B cell (primary cell): ENCODE measurements at regions not wholly inside any gene's neighbourhood (a gene's known extent, or its start where the extent isn't known, plus 50 kb on each side); places are given as distances from the start of the nearest gene placed in this dataset.

ENCODE experiments used
- ATAC-seq: fragments of 200-7000 bp; cut with Tn5 transposase; one replicate; pipeline ENCODE4 v1.10.0; 2021; ENCODE audit warnings: low read depth, mild to moderate bottlenecking, moderate number of reproducible peaks, moderate library complexity
- CTCF ChIA-PET: fragments of 350-600 bp; sonication (Branson Sonifier 250); formaldehyde crosslinking; loops from one replicate; lab custom pipeline; 2021; ENCODE audit warnings: antibody characterized with exemption, inconsistent platforms; lab: Charles Lee
- POLR2A ChIA-PET: fragments of 350-600 bp; sonication (Branson Sonifier 250); formaldehyde crosslinking; loops from one replicate; lab custom pipeline; 2021; ENCODE audit warnings: antibody characterized with exemption; lab: Charles Lee
- DNase-seq: peaks from one replicate; pipeline ENCODE4 v3.0.0; 2013
- H2AFZ ChIP-seq: 2 replicates; pipeline ENCODE4 v1.6.1; 2012; ENCODE audit warnings: mild to moderate bottlenecking, low read depth, low read length; ENCODE audit not compliant: insufficient read depth, poor library complexity, severe bottlenecking
- H3K27ac ChIP-seq, 2 donors: 1 replicate in 1 of 2; 2 replicates in 1 of 2; pipeline ENCODE4 v1.5.1; 2012 to 2013; ENCODE audit warnings: low read length in 2 of 2, mild to moderate bottlenecking in 2 of 2, moderate library complexity in 1 of 2
- H3K27me3 ChIP-seq, 4 experiments: fragments of 200-600 bp in 1 of 4; sonication (generic) in 1 of 4; replicated peaks in 1 of 4; 1 replicate in 2 of 4; 2 replicates in 2 of 4; pipeline versions ENCODE4 v1.6.1 to v1.7.0; 2013 to 2016; ENCODE audit warnings: low read length in 3 of 4, mild to moderate bottlenecking in 2 of 4, mixed read lengths in 1 of 4, moderate library complexity in 1 of 4; ENCODE audit not compliant: insufficient read depth in 4 of 4, control insufficient read depth in 3 of 4; ENCODE audit errors: control extremely low read depth in 1 of 4
- H3K36me3 ChIP-seq, 2 experiments: replicated peaks in 1 of 2; 1 replicate in 1 of 2; 2 replicates in 1 of 2; pipeline versions ENCODE4 v1.6.1 to v1.7.1; 2013; ENCODE audit warnings: low read length in 1 of 2; ENCODE audit not compliant: insufficient read depth in 2 of 2, control insufficient read depth in 1 of 2; ENCODE audit errors: control extremely low read depth in 1 of 2, extremely low read depth in 1 of 2
- H3K4me1 ChIP-seq, 2 donors: fragments of 200-600 bp in 1 of 2; sonication (generic) in 1 of 2; 1 replicate in 1 of 2; 2 replicates in 1 of 2; pipeline versions ENCODE4 v1.5.1 to v1.6.1; 2013 to 2017; ENCODE audit warnings: low read length in 2 of 2; ENCODE audit not compliant: control insufficient read depth in 2 of 2, insufficient read depth in 2 of 2
- H3K4me2 ChIP-seq: replicated peaks from 2 replicates; pipeline ENCODE3; 2012; ENCODE audit warnings: mild to moderate bottlenecking, low read depth, low read length; ENCODE audit not compliant: poor library complexity, severe bottlenecking
- H3K4me3 ChIP-seq, 5 experiments: fragments of 200-600 bp in 1 of 5; sonication (generic) in 1 of 5; 1 replicate in 3 of 5; 2 replicates in 2 of 5; pipeline versions ENCODE4 v1.5.1 to v1.7.0; 2011 to 2016; ENCODE audit warnings: low read length in 4 of 5, mild to moderate bottlenecking in 4 of 5, low read depth in 2 of 5, control low read depth in 1 of 5, moderate library complexity in 1 of 5; ENCODE audit not compliant: insufficient read depth in 1 of 5; ENCODE audit errors: control extremely low read depth in 1 of 5, extremely low read depth in 1 of 5
- H3K79me2 ChIP-seq: fragments of 200-600 bp; sonication (generic); one replicate; pipeline ENCODE4 v1.6.0; 2016; ENCODE audit warnings: low read length; ENCODE audit not compliant: control insufficient read depth, insufficient read depth
- H3K9ac ChIP-seq: fragments of 200-600 bp; sonication (generic); 2 replicates; pipeline ENCODE4 v1.6.1; 2017; ENCODE audit warnings: mild to moderate bottlenecking, low read length, moderate library complexity
- H3K9me3 ChIP-seq, 3 donors: one replicate each; pipeline versions ENCODE4 v1.6.1 to v1.7.1; 2013; ENCODE audit warnings: low read length in 2 of 3; ENCODE audit not compliant: control insufficient read depth in 2 of 3, insufficient read depth in 1 of 3; ENCODE audit errors: control extremely low read depth in 1 of 3
- H4K20me1 ChIP-seq: 2 replicates; pipeline ENCODE4 v1.6.0; 2012; ENCODE audit warnings: mild to moderate bottlenecking, low read length; ENCODE audit not compliant: insufficient read depth, control insufficient read depth, poor library complexity, severe bottlenecking
- H3K27ac Mint-ChIP-seq: one replicate; pipeline ENCODE4 v1.8.0; 2021; ENCODE audit warnings: mixed read lengths
- H3K27me3 Mint-ChIP-seq: one replicate; pipeline ENCODE4 v1.8.0; 2021; ENCODE audit warnings: mixed read lengths
- H3K4me1 Mint-ChIP-seq: one replicate; pipeline ENCODE4 v1.8.0; 2021; ENCODE audit warnings: mixed read lengths
- H3K4me3 Mint-ChIP-seq: one replicate; pipeline ENCODE4 v1.8.0; 2021; ENCODE audit warnings: mixed read lengths
- H3K9me3 Mint-ChIP-seq: one replicate; pipeline ENCODE4 v1.8.0; 2022; ENCODE audit warnings: mixed read lengths; ENCODE audit not compliant: insufficient read depth
- CTCF ChIP-seq: fragments of 200-600 bp; IDR thresholded peaks from one replicate; pipeline ENCODE4 v1.8.0; 2022; ENCODE audit warnings: antibody characterized with exemption, mild to moderate bottlenecking
- EZH2 ChIP-seq: IDR thresholded peaks from 2 replicates; pipeline ENCODE4 v1.6.1; 2012; ENCODE audit warnings: borderline replicate concordance, low read depth, mild to moderate bottlenecking, moderate library complexity, low read length; ENCODE audit not compliant: insufficient read depth, poor library complexity, severe bottlenecking
- WGBS: methylation state at CpG from one replicate; pipeline ENCODE4 v1.1.5; 2013; ENCODE audit warnings: missing lambda C conversion rate; ENCODE audit not compliant: insufficient coverage; 5-methylcytosine and 5-hydroxymethylcytosine counted together
- intact Hi-C: fragments of 100-400 bp; cut with micrococcal nuclease; formaldehyde crosslinking; loops from one replicate; pipeline ENCODE4 v1.10.0; 2022

GRCh38 chr14:86796221-86797074 lies 1196.5 kb downstream of the GALC start:
- Mint-ChIP-seq H3K4me3 (no peak overlapping the region), H3K4me1 (no peaks in the 10 kb centered on the region), H3K27me3 (no peaks in the 10 kb centered on the region), H3K27ac (no peak overlapping the region), H3K9me3 (no peaks in the 10 kb centered on the region)
- no peak overlapping the region for H3K4me2 ChIP-seq
- no peak overlapping the region for H3K4me3 ChIP-seq
- DNase-seq (no peak), ATAC-seq (no peak)
- H3K27ac ChIP-seq: no peak overlapping the region
- peaks cover 0 to 7% (median 0%) of the 10 kb centered on the region in 3 donors for H3K9me3 ChIP-seq
- intact Hi-C loops: no loop called here
- H4K20me1 ChIP-seq: no peaks in the 10 kb centered on the region
- no peak overlapping the region for H2AFZ ChIP-seq
- WGBS: 78% methylated on average over 3 of the region's 6 CpGs
- H3K79me2 ChIP-seq: no peaks in the 10 kb centered on the region
- ChIA-PET CTCF (no interaction called here), POLR2A (no interaction called here)
- no peaks in the 10 kb centered on the region for H3K4me1 ChIP-seq
- no peaks in the 10 kb centered on the region for H3K27me3 ChIP-seq
- no peak overlapping the region for H3K9ac ChIP-seq
- no peaks in the 10 kb centered on the region for H3K36me3 ChIP-seq
- TF ChIP-seq CTCF (no peak), EZH2 (no peak)

DNA sequence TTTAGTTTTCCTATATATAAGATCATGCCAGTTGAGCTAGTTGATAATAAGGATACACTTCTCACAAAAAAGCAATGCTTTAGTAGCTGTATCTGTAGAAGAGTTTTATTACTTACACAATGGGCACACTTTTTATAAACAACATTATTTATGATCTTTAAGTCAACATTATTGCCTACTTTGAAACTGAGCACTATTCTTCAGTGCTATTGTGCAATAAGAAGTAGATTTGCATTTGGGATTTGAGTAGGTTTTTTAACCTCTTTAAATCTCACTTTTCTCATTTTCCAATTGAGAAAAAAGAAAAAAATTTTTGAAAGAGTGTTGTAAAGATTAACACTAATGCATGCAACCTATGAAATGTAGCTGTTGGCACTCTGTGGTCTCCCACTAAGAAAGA lies 1198.3 kb downstream of the GALC start:
- H3K4me1 ChIP-seq: no peaks in the 10 kb centered on the region
- H3K4me2 ChIP-seq: no peak overlapping the region
- H3K79me2 ChIP-seq: no peaks in the 10 kb centered on the region
- POLR2A ChIA-PET: no interaction called here
- Mint-ChIP-seq H3K27ac (no peak overlapping the region), H3K4me3 (no peak overlapping the region), H3K4me1 (no peaks in the 10 kb centered on the region), H3K9me3 (peaks cover 2% of the 10 kb centered on the region), H3K27me3 (no peaks in the 10 kb centered on the region)
- H2AFZ ChIP-seq: no peak overlapping the region
- DNase-seq (no peak), ATAC-seq (no peak)
- CTCF ChIA-PET: no interaction called here
- H3K27ac ChIP-seq: no peak overlapping the region
- no peaks in the 10 kb centered on the region for H4K20me1 ChIP-seq
- intact Hi-C loops: no loop called here
- no peaks in the 10 kb centered on the region for H3K36me3 ChIP-seq
- H3K9me3 ChIP-seq: peaks cover 0 to 7% (median 0%) of the 10 kb centered on the region in 3 donors
- H3K9ac ChIP-seq: no peak overlapping the region
- TF ChIP-seq CTCF (no peak), EZH2 (no peak)
- no peaks in the 10 kb centered on the region for H3K27me3 ChIP-seq
- no peak overlapping the region for H3K4me3 ChIP-seq
